IMR-90 (cell line): ENCODE measurements at regions not wholly inside any gene's neighbourhood (a gene's known extent, or its start where the extent isn't known, plus 50 kb on each side); places are given as distances from the start of the nearest gene placed in this dataset.

Experiments used
- ATAC-seq: fragments of 200-7000 bp; cut with Tn5 transposase; 2 replicates; pipeline ENCODE4 v1.9.1; 2020; ENCODE audit warnings: low read depth, mild to moderate bottlenecking, moderate library complexity
- BruUV-seq: library from RNA; stranded (reverse); fragments of 400-500 nt; replicated peaks from 2 replicates; lab custom pipeline; 2021; lab: Mats Ljungman, UMichigan
- CTCF ChIA-PET: fragments of 300-600 bp; formaldehyde crosslinking; extraction: SDS; loops from one replicate; lab custom pipeline; 2021; ENCODE audit warnings: antibody characterized with exemption; lab: Yijun Ruan, JAX
- POLR2A ChIA-PET: fragments of 300-600 bp; sonication (Branson Sonifier 250); formaldehyde crosslinking; loops from one replicate; lab custom pipeline; 2022; ENCODE audit warnings: antibody characterized with exemption; ENCODE audit not compliant: unreplicated experiment; lab: Charles Lee
- DNase-seq: peaks from one replicate; pipeline ENCODE4 v3.0.0; 2013
- H2AFZ ChIP-seq: replicated peaks from 2 replicates; pipeline ENCODE3; 2013; ENCODE audit warnings: low read length, mild to moderate bottlenecking; ENCODE audit not compliant: poor library complexity
- H2AK5ac ChIP-seq: 2 replicates; pipeline ENCODE4 v1.6.1; 2013; ENCODE audit warnings: low read depth, low read length, inconsistent platforms
- H2AK9ac ChIP-seq: replicated peaks from 2 replicates; pipeline ENCODE3; 2013; ENCODE audit warnings: mild to moderate bottlenecking, low read depth, low read length, moderate library complexity; ENCODE audit not compliant: poor library complexity
- H2BK120ac ChIP-seq: 2 replicates; pipeline ENCODE4 v1.6.1; 2013; ENCODE audit warnings: low read depth, low read length, inconsistent platforms
- H2BK15ac ChIP-seq: 3 replicates; pipeline ENCODE4 v1.6.1; 2013; ENCODE audit warnings: low read depth, low read length, inconsistent platforms
- H2BK20ac ChIP-seq: 2 replicates; pipeline ENCODE4 v1.6.1; 2013; ENCODE audit warnings: low read depth, mild to moderate bottlenecking, inconsistent platforms, low read length, moderate library complexity
- H2BK5ac ChIP-seq: 2 replicates; pipeline ENCODE4 v1.6.1; 2013; ENCODE audit warnings: mild to moderate bottlenecking, low read depth, low read length, inconsistent platforms; ENCODE audit not compliant: poor library complexity, severe bottlenecking
- H3K14ac ChIP-seq: replicated peaks from 2 replicates; pipeline ENCODE4 v1.6.1; 2013; ENCODE audit warnings: low read depth, low read length, inconsistent platforms
- H3K18ac ChIP-seq: 2 replicates; pipeline ENCODE4 v1.6.1; 2013; ENCODE audit warnings: low read depth, low read length, control low read depth
- H3K23ac ChIP-seq: 2 replicates; pipeline ENCODE4 v1.6.1; 2013; ENCODE audit warnings: low read depth, low read length, inconsistent platforms
- H3K27ac ChIP-seq: 2 replicates; pipeline ENCODE4 v1.5.1; 2013; ENCODE audit warnings: mild to moderate bottlenecking, control low read depth, low read length; ENCODE audit not compliant: insufficient read depth
- H3K27me3 ChIP-seq: 2 replicates; pipeline ENCODE4 v1.6.1; 2013; ENCODE audit warnings: low read length; ENCODE audit not compliant: control insufficient read depth, insufficient read depth
- H3K36me3 ChIP-seq: 2 replicates; pipeline ENCODE4 v1.6.1; 2013; ENCODE audit warnings: low read length, mixed read lengths; ENCODE audit not compliant: control insufficient read depth, insufficient read depth
- H3K4ac ChIP-seq: 2 replicates; pipeline ENCODE4 v1.6.1; 2013; ENCODE audit warnings: low read depth, low read length, inconsistent platforms
- H3K4me1 ChIP-seq: 2 replicates; pipeline ENCODE4 v1.6.1; 2013; ENCODE audit warnings: low read length, mixed read lengths; ENCODE audit not compliant: control insufficient read depth, insufficient read depth
- H3K4me2 ChIP-seq: 2 replicates; pipeline ENCODE4 v1.6.1; 2013; ENCODE audit warnings: low read depth, mild to moderate bottlenecking, control low read depth, low read length, moderate library complexity
- H3K4me3 ChIP-seq: 2 replicates; pipeline ENCODE4 v1.5.1; 2013; ENCODE audit warnings: low read depth, mild to moderate bottlenecking, control low read depth, low read length, moderate library complexity; ENCODE audit not compliant: insufficient read depth
- H3K56ac ChIP-seq: 2 replicates; pipeline ENCODE4 v1.6.1; 2013; ENCODE audit warnings: low read length, inconsistent platforms; ENCODE audit not compliant: insufficient read depth; ENCODE audit errors: extremely low read depth
- H3K79me1 ChIP-seq, 2 experiments: 2 replicates each; pipeline ENCODE4 v1.6.1; 2013; ENCODE audit warnings: low read length in 2 of 2, inconsistent platforms in 1 of 2, low read depth in 1 of 2
- H3K9ac ChIP-seq: 2 replicates; pipeline ENCODE4 v1.6.1; 2013; ENCODE audit warnings: low read depth, low read length, control low read depth
- H3K9me1 ChIP-seq: 2 replicates; pipeline ENCODE4 v1.6.1; 2013; ENCODE audit warnings: low read length, inconsistent platforms; ENCODE audit not compliant: insufficient read depth
- H3K9me3 ChIP-seq: 2 replicates; pipeline ENCODE4 v1.6.1; 2013; ENCODE audit warnings: low read length; ENCODE audit not compliant: control insufficient read depth, insufficient read depth
- H4K20me1 ChIP-seq: 2 replicates; pipeline ENCODE4 v1.6.1; 2013; ENCODE audit warnings: low read length, inconsistent platforms; ENCODE audit not compliant: insufficient read depth
- H4K5ac ChIP-seq: 2 replicates; pipeline ENCODE4 v1.6.1; 2013; ENCODE audit warnings: mild to moderate bottlenecking, low read depth, low read length, control low read depth
- H4K8ac ChIP-seq, 2 experiments: 2 replicates each; pipeline ENCODE4 v1.6.1; 2013; ENCODE audit warnings: low read depth in 2 of 2, low read length in 2 of 2, control low read depth in 1 of 2, inconsistent platforms in 1 of 2
- H4K91ac ChIP-seq: 2 replicates; pipeline ENCODE4 v1.6.1; 2013; ENCODE audit warnings: low read depth, low read length, inconsistent platforms; ENCODE audit not compliant: insufficient read depth
- BHLHE40 ChIP-seq: fragments of 150-350 bp; IDR thresholded peaks from 2 replicates; pipeline ENCODE4 v1.6.1; 2016; ENCODE audit warnings: mild to moderate bottlenecking, low read depth, low read length
- CEBPB ChIP-seq: IDR thresholded peaks from 2 replicates; pipeline ENCODE4 v1.6.1; 2012; ENCODE audit warnings: low read depth, low read length, improper control_type of control experiment
- CHD1 ChIP-seq: IDR thresholded peaks from 2 replicates; pipeline ENCODE4 v1.6.1; 2012; ENCODE audit warnings: low read depth, low read length, improper control_type of control experiment
- CTCF ChIP-seq: conservative IDR thresholded peaks from 2 replicates; pipeline ENCODE4 v1.5.1; 2012; ENCODE audit warnings: mild to moderate bottlenecking, low read depth, low read length, improper control_type of control experiment
- ELK1 ChIP-seq: fragments of 150-350 bp; IDR thresholded peaks from 2 replicates; pipeline ENCODE4 v1.6.1; 2016; ENCODE audit warnings: low read depth, mild to moderate bottlenecking, low read length, moderate library complexity, borderline replicate concordance
- FOS ChIP-seq: fragments of 150-350 bp; IDR thresholded peaks from 2 replicates; pipeline ENCODE4 v1.6.1; 2016; ENCODE audit warnings: low read depth, low read length
- MAFK ChIP-seq: IDR thresholded peaks from 2 replicates; pipeline ENCODE4 v1.6.1; 2012; ENCODE audit warnings: low read depth, low read length, improper control_type of control experiment
- MAZ ChIP-seq: IDR thresholded peaks from 2 replicates; pipeline ENCODE4 v1.6.1; 2012; ENCODE audit warnings: low read depth, mild to moderate bottlenecking, low read length, improper control_type of control experiment, moderate library complexity, borderline replicate concordance
- MXI1 ChIP-seq: IDR thresholded peaks from 2 replicates; pipeline ENCODE4 v1.6.1; 2012; ENCODE audit warnings: low read depth, mild to moderate bottlenecking, low read length, moderate library complexity, borderline replicate concordance
- NFE2L2 ChIP-seq: fragments of 150-350 bp; IDR thresholded peaks from 2 replicates; pipeline ENCODE4 v1.6.1; 2016; ENCODE audit warnings: low read depth, mild to moderate bottlenecking, low read length
- POLR2A ChIP-seq: IDR thresholded peaks from 2 replicates; pipeline ENCODE4 v1.6.1; 2012; ENCODE audit warnings: mild to moderate bottlenecking, low read depth, low read length
- RAD21 ChIP-seq: IDR thresholded peaks from 2 replicates; pipeline ENCODE4 v1.6.1; 2012; ENCODE audit warnings: low read length, improper control_type of control experiment
- RCOR1 ChIP-seq: IDR thresholded peaks from 2 replicates; pipeline ENCODE4 v1.6.1; 2012; ENCODE audit warnings: mild to moderate bottlenecking, low read length, improper control_type of control experiment; ENCODE audit not compliant: insufficient replicate concordance
- RFX5 ChIP-seq: IDR thresholded peaks from 2 replicates; pipeline ENCODE4 v1.8.0; 2012; ENCODE audit warnings: low read depth, mild to moderate bottlenecking, low read length, moderate library complexity
- SMC3 ChIP-seq: fragments of 150-350 bp; IDR thresholded peaks from 2 replicates; pipeline ENCODE4 v1.6.1; 2016; ENCODE audit warnings: low read depth, mild to moderate bottlenecking, antibody characterized with exemption, low read length, moderate library complexity
- USF2 ChIP-seq: fragments of 150-350 bp; IDR thresholded peaks from 2 replicates; pipeline ENCODE4 v1.6.1; 2017; ENCODE audit warnings: mild to moderate bottlenecking, antibody characterized with exemption, low read length, low read depth
- WGBS, 2 experiments: methylation state at CpG; one replicate each; pipeline versions ENCODE4 v1.1.5 to v1.1.7; 2013; ENCODE audit warnings: missing lambda C conversion rate in 2 of 2; ENCODE audit not compliant: insufficient read length in 1 of 2; ENCODE audit errors: extremely low coverage in 2 of 2; 5-methylcytosine and 5-hydroxymethylcytosine counted together
- dilution Hi-C: fragments of 300-500 bp; cut with HindIII; formaldehyde crosslinking; loops from one replicate; pipeline ENCODE4 v1.14.3; 2018; ENCODE audit warnings: low sequenced_read_pairs; ENCODE audit not compliant: unreplicated experiment
- in situ Hi-C: fragments of 300-500 bp; cut with MboI; formaldehyde crosslinking; loops from 3 replicates; pipeline ENCODE4 v1.14.3; 2019; ENCODE audit warnings: low sequenced_read_pairs, inconsistent platforms, mixed read lengths
- intact Hi-C: fragments of 100-400 bp; cut with micrococcal nuclease; formaldehyde crosslinking; loops from 2 replicates; pipeline ENCODE4 v1.10.0; 2022

- Histone ChIP-seq H3K4me1 (no peaks in the 10 kb centered on the region), H2BK15ac (no peak overlapping the region), H2BK20ac (no peak overlapping the region), H2BK5ac (no peak overlapping the region), H4K91ac (no peak overlapping the region), H3K9me3 (no peaks in the 10 kb centered on the region), H2AK5ac (no peak overlapping the region), H3K4ac (no peak overlapping the region), H3K4me2 (no peak overlapping the region), H3K27me3 (no peaks in the 10 kb centered on the region), H4K5ac (no peak overlapping the region), H3K9me1 (no peaks in the 10 kb centered on the region), H3K9ac (no peak overlapping the region), H2AFZ (no peak overlapping the region), H3K4me3 (no peak overlapping the region), H3K36me3 (no peaks in the 10 kb centered on the region), H3K56ac (no peak overlapping the region), H3K79me1 (no peaks in the 10 kb centered on the region), H3K14ac (no peak overlapping the region), H3K18ac (no peak overlapping the region), H4K20me1 (no peaks in the 10 kb centered on the region), H2BK120ac (no peak overlapping the region), H3K23ac (no peak overlapping the region), H2AK9ac (no peak overlapping the region), H4K8ac (no peak overlapping the region), H3K27ac (no peak overlapping the region)
- ATAC-seq (no peak), DNase-seq (no peak)
- in situ Hi-C loops (no loop called here), intact Hi-C loops (no loop called here), dilution Hi-C loops (no loop called here)
- ChIA-PET CTCF (no interaction called here), POLR2A (no interaction called here)
- no peak for TF ChIP-seq ELK1
- TF ChIP-seq MAZ, result no peak
- no peak for TF ChIP-seq RAD21
- TF ChIP-seq MXI1, result no peak
- TF ChIP-seq FOS, result no peak
- TF ChIP-seq CHD1, result no peak
- TF ChIP-seq CEBPB, result no peak
- no peak for TF ChIP-seq BHLHE40
- no peak for TF ChIP-seq USF2
- no peak for TF ChIP-seq RFX5
- TF ChIP-seq MAFK, result no peak
- TF ChIP-seq NFE2L2, result no peak
- TF ChIP-seq CTCF, result no peak
- TF ChIP-seq POLR2A, result no peak
- TF ChIP-seq SMC3, result no peak
- TF ChIP-seq RCOR1, result no peak
- 45% methylated on average over 4 of the region's 7 CpGs; no CpG with 5 or more reads in 1 of the 2 experiments for whole genome bisulfite sequencing, 2 experiments
- BruUV-seq, result no TSS peak
Measured at GRCh38 chr20:24148372-24148771, 159.8 kb upstream of the GGTLC1 start.
